ENCODE measurements at regions not wholly inside any gene's neighbourhood (a gene's known extent, or its start where the extent isn't known, plus 50 kb on each side); places are given as distances from the start of the nearest gene placed in this dataset.

DNA sequence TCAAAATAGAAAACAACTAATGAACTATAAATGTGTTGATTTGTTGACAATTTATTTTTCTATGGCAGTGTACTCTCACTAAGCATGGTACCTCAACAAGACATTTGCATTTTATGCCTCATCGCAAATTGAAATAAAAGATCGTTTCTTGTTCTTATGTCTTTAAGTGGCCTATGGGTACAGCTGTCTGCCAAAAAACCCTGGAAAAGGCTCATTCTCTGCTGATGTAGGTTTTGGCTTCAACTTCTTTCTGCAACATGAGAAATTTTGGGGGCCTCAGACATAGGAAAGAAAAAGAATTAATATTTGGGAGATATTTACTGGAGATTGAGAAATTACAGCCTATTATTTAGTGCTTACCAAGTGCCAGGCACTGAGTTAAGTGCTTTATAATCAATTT lies 205.1 kb upstream of the DPP10 start:
- no peaks in the 10 kb centered on the region for H3K36me3 ChIP-seq (ENCODE audit: control insufficient read depth, insufficient read depth, low read length)
- no CpG with 5 or more reads among the region's 2 CpGs for WGBS (ENCODE audit: insufficient coverage)
- H3K27ac ChIP-seq (ENCODE audit: low read length) = no peak overlapping the region
- H3K27me3 ChIP-seq (ENCODE audit: control insufficient read depth, insufficient read depth, low read length) = no peaks in the 10 kb centered on the region
- DNase-seq = peak; percentile 73
- no peak overlapping the region for H3K4me3 ChIP-seq (ENCODE audit: low read length)
- H3K9me3 ChIP-seq (replicated peaks; ENCODE audit: control insufficient read depth, low read depth, low read length) = peaks cover 2% of the 10 kb centered on the region
- H3K4me1 ChIP-seq (ENCODE audit: control insufficient read depth, insufficient read depth, low read length) = no peaks in the 10 kb centered on the region

DNA sequence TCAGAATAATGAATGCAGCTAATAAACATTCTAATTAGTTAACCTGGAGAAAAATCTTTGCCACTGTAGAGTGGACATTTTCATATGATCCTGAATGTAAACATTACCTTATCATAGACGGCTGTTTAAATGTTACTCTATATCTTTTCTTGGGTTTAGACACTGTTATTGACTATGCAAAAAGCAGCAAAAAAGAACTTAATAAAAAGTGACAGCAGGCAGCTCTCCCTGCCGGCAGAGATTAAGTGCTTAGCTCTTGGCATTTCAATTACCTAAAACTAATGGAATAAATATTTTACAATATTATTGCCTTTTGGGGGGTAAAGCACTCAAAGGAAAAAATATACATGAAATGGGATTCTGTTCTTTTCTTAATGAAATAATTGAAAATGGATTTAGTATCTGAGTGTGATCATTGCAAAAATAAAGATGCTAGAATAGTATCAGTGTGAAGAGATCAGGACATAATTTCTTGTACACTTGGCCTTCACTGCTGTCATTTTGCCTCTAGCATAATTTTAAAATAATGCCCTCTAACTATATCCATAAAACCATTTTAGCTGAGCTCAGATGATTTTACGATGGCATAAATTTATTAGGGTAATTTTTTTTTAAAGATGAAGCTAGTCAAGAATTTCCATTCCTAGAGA lies 203.4 kb upstream of the DPP10 start:
- Histone ChIP-seq H3K36me3 (ENCODE audit: control insufficient read depth, insufficient read depth, low read length) (no peaks in the 10 kb centered on the region), H3K27ac (ENCODE audit: low read length) (no peak overlapping the region), H3K9me3 (replicated peaks; ENCODE audit: control insufficient read depth, low read depth, low read length) (peaks cover 2% of the 10 kb centered on the region), H3K4me1 (ENCODE audit: control insufficient read depth, insufficient read depth, low read length) (no peaks in the 10 kb centered on the region), H3K27me3 (ENCODE audit: control insufficient read depth, insufficient read depth, low read length) (no peaks in the 10 kb centered on the region), H3K4me3 (ENCODE audit: low read length) (no peak overlapping the region)
- WGBS (ENCODE audit: insufficient coverage) = no CpG with 5 or more reads among the region's 3 CpGs
- DNase-seq = no peak

DNA sequence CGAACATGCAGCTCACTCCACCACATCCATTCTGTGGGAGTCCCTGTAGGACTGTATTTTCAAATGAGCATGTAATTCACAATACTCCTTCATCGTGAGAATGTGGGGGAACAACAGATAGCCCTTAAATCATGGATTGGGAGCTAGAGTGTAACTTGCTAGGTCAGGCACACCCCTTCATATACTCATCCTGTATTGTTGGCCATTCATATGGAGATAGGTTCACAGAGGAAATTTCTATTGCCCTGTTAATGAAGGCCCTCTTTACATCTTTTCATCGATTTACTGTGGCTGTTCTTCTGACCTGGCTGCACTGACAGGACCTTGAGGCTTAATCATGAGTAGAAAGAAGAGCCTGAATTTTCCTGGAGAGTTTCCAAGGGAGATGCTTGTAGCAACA lies 193.8 kb upstream of the DPP10 start:
- peak; percentile 11 for DNase-seq
- H3K9me3 ChIP-seq (replicated peaks; ENCODE audit: control insufficient read depth, low read depth, low read length) = no peaks in the 10 kb centered on the region
- no peaks in the 10 kb centered on the region for H3K27me3 ChIP-seq (ENCODE audit: control insufficient read depth, insufficient read depth, low read length)
- H3K27ac ChIP-seq (ENCODE audit: low read length) = no peak overlapping the region
- no peaks in the 10 kb centered on the region for H3K4me1 ChIP-seq (ENCODE audit: control insufficient read depth, insufficient read depth, low read length)
- 50% methylated on average over 1 of the region's 3 CpGs for WGBS (ENCODE audit: insufficient coverage)
- H3K36me3 ChIP-seq (ENCODE audit: control insufficient read depth, insufficient read depth, low read length) = no peaks in the 10 kb centered on the region
- H3K4me3 ChIP-seq (ENCODE audit: low read length) = no peak overlapping the region

DNA sequence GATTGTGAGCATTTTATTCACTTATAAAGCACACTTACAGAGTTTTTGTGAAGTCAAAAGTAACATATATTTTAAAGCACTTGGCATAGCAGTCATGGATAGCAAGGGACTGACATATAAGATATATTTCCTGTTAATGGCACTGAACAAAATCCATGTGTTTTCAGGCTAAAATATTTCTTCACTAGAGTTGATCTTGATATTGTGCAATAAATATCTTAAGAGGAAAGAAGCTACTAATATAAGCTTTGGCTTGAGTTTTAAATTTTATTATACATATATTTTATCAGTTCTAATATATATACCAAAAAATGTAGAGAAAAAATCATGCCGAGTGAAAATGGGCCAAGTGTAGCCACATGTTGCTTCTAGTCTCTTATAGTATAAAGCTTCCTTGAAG lies 189.7 kb upstream of the DPP10 start:
- H3K27me3 ChIP-seq (ENCODE audit: control insufficient read depth, insufficient read depth, low read length) = no peaks in the 10 kb centered on the region
- DNase-seq = no peak
- no peak overlapping the region for H3K27ac ChIP-seq (ENCODE audit: low read length)
- no CpG with 5 or more reads among the region's 1 CpG for WGBS (ENCODE audit: insufficient coverage)
- H3K4me1 ChIP-seq (ENCODE audit: control insufficient read depth, insufficient read depth, low read length) = no peaks in the 10 kb centered on the region
- H3K9me3 ChIP-seq (replicated peaks; ENCODE audit: control insufficient read depth, low read depth, low read length) = no peaks in the 10 kb centered on the region
- H3K36me3 ChIP-seq (ENCODE audit: control insufficient read depth, insufficient read depth, low read length) = no peaks in the 10 kb centered on the region
- H3K4me3 ChIP-seq (ENCODE audit: low read length) = no peak overlapping the region

DNA sequence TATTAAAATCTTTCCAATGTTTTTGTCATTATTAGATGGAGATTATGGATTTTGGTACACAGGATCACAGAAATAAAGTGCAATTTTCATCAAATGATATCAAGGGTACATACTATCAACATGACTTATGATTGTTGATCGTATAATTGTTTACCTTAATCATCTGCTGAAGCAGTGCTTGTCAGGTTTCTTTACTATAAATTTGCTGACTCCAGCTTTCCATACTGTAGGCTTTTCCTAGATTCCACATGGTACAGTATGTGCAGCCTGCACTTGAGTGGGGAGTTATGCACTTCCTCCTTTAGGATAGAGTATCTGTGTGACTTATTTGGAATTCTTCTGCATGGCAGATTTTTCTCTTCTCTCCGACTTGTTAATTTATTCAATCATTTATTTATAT lies 187.6 kb upstream of the DPP10 start:
- H3K27ac ChIP-seq (ENCODE audit: low read length) = no peak overlapping the region
- H3K36me3 ChIP-seq (ENCODE audit: control insufficient read depth, insufficient read depth, low read length) = no peaks in the 10 kb centered on the region
- H3K27me3 ChIP-seq (ENCODE audit: control insufficient read depth, insufficient read depth, low read length) = no peaks in the 10 kb centered on the region
- no peak overlapping the region for H3K4me3 ChIP-seq (ENCODE audit: low read length)
- H3K4me1 ChIP-seq (ENCODE audit: control insufficient read depth, insufficient read depth, low read length) = no peaks in the 10 kb centered on the region
- no peaks in the 10 kb centered on the region for H3K9me3 ChIP-seq (replicated peaks; ENCODE audit: control insufficient read depth, low read depth, low read length)
- DNase-seq = no peak
- WGBS (ENCODE audit: insufficient coverage) = no CpG with 5 or more reads among the region's 2 CpGs

DNA sequence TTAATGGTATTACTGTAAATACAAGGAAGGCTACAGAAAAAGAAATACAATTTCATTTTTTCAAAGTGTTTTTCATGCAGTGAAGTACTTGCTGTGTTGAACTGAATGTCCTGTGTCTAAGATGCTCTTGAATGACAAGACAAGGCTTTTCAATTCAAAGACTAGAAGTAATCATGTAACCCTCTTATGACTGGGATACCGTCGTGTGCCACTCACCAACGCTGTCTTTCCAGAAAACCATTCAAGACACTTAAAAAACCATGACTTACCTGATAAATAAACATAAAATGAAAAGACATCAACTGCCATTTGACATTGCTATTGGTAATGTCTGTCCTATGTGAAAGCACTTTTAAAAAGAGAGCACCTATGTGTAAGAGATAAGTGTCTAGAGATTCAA lies 183.1 kb upstream of the DPP10 start:
- Histone ChIP-seq H3K9me3 (replicated peaks; ENCODE audit: control insufficient read depth, low read depth, low read length) (no peaks in the 10 kb centered on the region), H3K27me3 (ENCODE audit: control insufficient read depth, insufficient read depth, low read length) (no peaks in the 10 kb centered on the region), H3K4me3 (ENCODE audit: low read length) (no peak overlapping the region), H3K36me3 (ENCODE audit: control insufficient read depth, insufficient read depth, low read length) (no peaks in the 10 kb centered on the region), H3K4me1 (ENCODE audit: control insufficient read depth, insufficient read depth, low read length) (no peaks in the 10 kb centered on the region), H3K27ac (ENCODE audit: low read length) (no peak overlapping the region)
- no CpG with 5 or more reads among the region's 3 CpGs for WGBS (ENCODE audit: insufficient coverage)
- DNase-seq = no peak

DNA sequence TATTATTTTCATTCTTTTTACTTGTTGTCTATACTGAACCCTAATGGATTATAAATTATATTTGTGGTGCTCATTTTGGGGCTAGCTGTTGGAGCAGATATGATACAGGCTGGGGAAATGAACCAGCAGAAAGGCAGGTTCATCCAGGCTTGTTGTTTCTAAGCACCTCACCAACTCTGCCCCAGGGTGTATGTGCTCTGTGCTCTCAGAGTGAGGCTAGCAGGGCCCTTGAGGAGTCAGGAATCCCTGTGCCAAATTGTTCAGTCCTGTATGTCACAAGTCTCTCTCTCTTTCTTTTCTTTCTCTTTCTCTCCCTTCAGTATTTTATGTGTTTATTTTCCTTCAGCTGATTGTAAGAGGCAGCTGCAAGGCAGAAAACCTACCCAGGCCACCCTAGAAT lies 181.1 kb upstream of the DPP10 start:
- Histone ChIP-seq H3K4me3 (ENCODE audit: low read length) (no peak overlapping the region), H3K36me3 (ENCODE audit: control insufficient read depth, insufficient read depth, low read length) (no peaks in the 10 kb centered on the region), H3K9me3 (replicated peaks; ENCODE audit: control insufficient read depth, low read depth, low read length) (no peaks in the 10 kb centered on the region), H3K4me1 (ENCODE audit: control insufficient read depth, insufficient read depth, low read length) (peaks cover 3% of the 10 kb centered on the region), H3K27me3 (ENCODE audit: control insufficient read depth, insufficient read depth, low read length) (no peaks in the 10 kb centered on the region), H3K27ac (ENCODE audit: low read length) (no peak overlapping the region)
- no peak for DNase-seq

DNA sequence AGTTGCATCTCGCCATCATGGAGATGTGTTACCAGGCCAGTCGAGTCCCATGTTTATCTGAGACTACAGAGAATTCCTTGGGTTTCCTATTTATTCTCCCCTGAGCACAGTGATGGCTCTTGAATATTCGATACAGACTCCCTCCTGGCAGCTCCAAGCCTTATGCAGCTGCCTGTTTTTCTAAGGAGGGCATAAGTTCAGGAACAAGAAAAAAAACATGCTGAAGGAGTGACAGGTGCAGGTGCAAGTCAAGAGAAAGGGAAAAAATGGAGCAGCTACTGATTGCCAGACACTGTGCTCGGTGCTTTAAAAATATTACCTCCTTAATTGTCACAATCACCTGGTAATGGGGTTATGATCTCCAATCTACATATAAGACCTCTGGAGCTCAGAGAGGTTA lies 177.2 kb upstream of the DPP10 start:
- 40% methylated on average over 2 of the region's 4 CpGs for WGBS (ENCODE audit: insufficient coverage)
- DNase-seq = peak; percentile 13
- no peaks in the 10 kb centered on the region for H3K9me3 ChIP-seq (replicated peaks; ENCODE audit: control insufficient read depth, low read depth, low read length)

DNA sequence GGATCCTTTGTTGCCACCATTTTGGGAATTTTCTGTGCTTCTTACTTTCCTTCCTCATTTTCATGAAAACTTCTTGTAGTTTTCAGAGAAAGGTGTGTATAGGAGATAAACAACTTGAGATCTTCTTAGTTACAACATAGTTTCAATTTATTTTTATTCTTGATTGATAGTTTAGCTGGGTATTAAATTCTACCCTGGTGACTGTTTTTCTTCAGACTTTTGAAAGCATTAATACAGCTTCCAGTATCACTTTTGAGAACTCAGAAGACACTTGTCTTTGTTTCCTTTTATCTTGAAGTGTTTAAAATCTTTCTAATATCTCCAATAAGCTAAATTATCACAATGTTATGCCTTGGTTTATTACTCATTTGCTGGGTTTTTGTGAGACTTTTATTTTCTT lies 167.5 kb upstream of the DPP10 start:
- no peak for DNase-seq
- Histone ChIP-seq H3K4me3 (ENCODE audit: low read length) (no peak overlapping the region), H3K9me3 (replicated peaks; ENCODE audit: control insufficient read depth, low read depth, low read length) (peaks cover 6% of the 10 kb centered on the region), H3K27me3 (ENCODE audit: control insufficient read depth, insufficient read depth, low read length) (no peaks in the 10 kb centered on the region), H3K4me1 (ENCODE audit: control insufficient read depth, insufficient read depth, low read length) (no peaks in the 10 kb centered on the region), H3K36me3 (ENCODE audit: control insufficient read depth, insufficient read depth, low read length) (no peaks in the 10 kb centered on the region), H3K27ac (ENCODE audit: low read length) (no peak overlapping the region)

More for the DNA sequence above, 177.2 kb upstream of the DPP10 start:
- Histone ChIP-seq H3K27ac (ENCODE audit: low read length) (no peak overlapping the region), H3K4me3 (ENCODE audit: low read length) (no peak overlapping the region), H3K36me3 (ENCODE audit: control insufficient read depth, insufficient read depth, low read length) (no peaks in the 10 kb centered on the region), H3K4me1 (ENCODE audit: control insufficient read depth, insufficient read depth, low read length) (peaks cover 3% of the 10 kb centered on the region), H3K27me3 (ENCODE audit: control insufficient read depth, insufficient read depth, low read length) (no peaks in the 10 kb centered on the region)

DNA sequence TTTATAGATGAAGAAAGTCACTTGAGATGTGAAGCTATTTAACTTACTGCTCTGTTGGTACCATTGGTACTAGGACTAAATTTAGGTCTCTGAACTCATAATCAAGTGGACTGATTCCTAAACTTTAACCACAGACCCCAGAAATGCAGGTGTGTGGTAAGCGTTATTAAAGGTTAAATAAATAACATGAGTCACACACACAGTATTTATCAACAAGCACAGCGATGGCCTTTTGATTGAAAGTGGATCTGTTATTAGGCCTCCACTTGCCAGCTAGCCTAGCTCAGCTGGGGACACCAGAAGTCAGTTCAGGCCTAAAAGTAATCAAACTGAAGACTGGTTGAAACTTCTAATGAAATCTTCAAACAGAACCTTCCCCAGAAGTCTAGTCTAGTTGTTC lies 161.3 kb upstream of the DPP10 start:
- no peaks in the 10 kb centered on the region for H3K36me3 ChIP-seq (ENCODE audit: control insufficient read depth, insufficient read depth, low read length)
- H3K9me3 ChIP-seq (replicated peaks; ENCODE audit: control insufficient read depth, low read depth, low read length) = no peaks in the 10 kb centered on the region
- no peak overlapping the region for H3K4me3 ChIP-seq (ENCODE audit: low read length)
- no peak overlapping the region for H3K27ac ChIP-seq (ENCODE audit: low read length)
- H3K27me3 ChIP-seq (ENCODE audit: control insufficient read depth, insufficient read depth, low read length) = no peaks in the 10 kb centered on the region
- WGBS (ENCODE audit: insufficient coverage) = no CpG with 5 or more reads among the region's 2 CpGs
- H3K4me1 ChIP-seq (ENCODE audit: control insufficient read depth, insufficient read depth, low read length) = no peaks in the 10 kb centered on the region
- no peak for DNase-seq

DNA sequence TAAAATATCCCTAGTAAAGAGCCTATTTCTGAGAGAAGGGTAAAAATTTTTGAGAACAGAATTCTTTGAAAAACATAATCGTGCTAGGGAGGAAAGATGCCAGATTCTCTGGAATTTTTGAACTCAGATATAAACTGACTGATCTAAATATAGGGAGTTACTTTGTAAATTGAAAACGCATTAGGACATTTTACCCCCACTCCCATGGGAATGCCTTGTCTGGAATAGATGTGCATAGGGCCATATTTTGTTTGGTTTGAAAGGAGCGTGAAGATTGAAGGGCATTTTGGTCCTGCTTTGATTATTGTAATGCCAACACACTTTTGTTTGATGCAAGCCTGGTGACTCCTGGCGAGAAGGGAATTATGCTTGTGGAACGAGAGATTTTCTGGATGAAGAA lies 158.7 kb upstream of the DPP10 start:
- Histone ChIP-seq H3K4me1 (ENCODE audit: control insufficient read depth, insufficient read depth, low read length) (no peaks in the 10 kb centered on the region), H3K9me3 (replicated peaks; ENCODE audit: control insufficient read depth, low read depth, low read length) (no peaks in the 10 kb centered on the region), H3K27me3 (ENCODE audit: control insufficient read depth, insufficient read depth, low read length) (no peaks in the 10 kb centered on the region), H3K4me3 (ENCODE audit: low read length) (no peak overlapping the region), H3K27ac (ENCODE audit: low read length) (no peak overlapping the region), H3K36me3 (ENCODE audit: control insufficient read depth, insufficient read depth, low read length) (no peaks in the 10 kb centered on the region)
- 75% methylated on average over 1 of the region's 5 CpGs for WGBS (ENCODE audit: insufficient coverage)
- peak; percentile 25 for DNase-seq

Data from muscle of leg (tissue), 3 donors.